HG02970 (cell line): ENCODE measurements at regions not wholly inside any gene's neighbourhood (a gene's known extent, or its start where the extent isn't known, plus 50 kb on each side); places are given as distances from the start of the nearest gene placed in this dataset.
"Not testable (repeated sequence)": the region's sequence is repeated elsewhere in the genome, so short reads cannot be mapped to it uniquely, and the experiment has no call there.

Source experiments
- ATAC-seq: cut with Tn5 transposase; IDR thresholded peaks from one replicate; pipeline ENCODE4 v1.9.1; 2021; ENCODE audit warnings: mild to moderate bottlenecking, moderate library complexity, moderate number of reproducible peaks; ENCODE audit not compliant: unreplicated experiment, low FRiP score

DNA sequence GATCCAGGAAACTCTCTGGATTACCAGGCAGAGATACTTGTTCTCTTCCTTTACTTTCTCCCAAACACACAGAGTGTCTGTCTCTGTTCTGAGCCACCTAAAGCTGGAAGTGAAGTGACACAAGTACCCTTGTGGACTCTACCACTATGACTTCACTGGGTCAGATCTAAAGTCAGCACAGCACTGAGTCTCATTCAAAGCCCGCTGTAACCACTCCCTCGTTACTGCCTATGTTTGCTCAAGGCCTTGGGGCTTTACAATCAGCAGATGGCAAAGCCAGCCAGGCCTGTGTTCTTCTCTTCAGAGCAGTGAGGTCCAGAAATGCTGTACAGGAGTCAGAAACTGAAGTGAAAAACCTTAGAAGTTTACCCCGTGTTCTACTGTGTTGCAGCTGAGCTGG is 588.3 kb upstream of the SEMA6D start:
- ATAC-seq: no peak

DNA sequence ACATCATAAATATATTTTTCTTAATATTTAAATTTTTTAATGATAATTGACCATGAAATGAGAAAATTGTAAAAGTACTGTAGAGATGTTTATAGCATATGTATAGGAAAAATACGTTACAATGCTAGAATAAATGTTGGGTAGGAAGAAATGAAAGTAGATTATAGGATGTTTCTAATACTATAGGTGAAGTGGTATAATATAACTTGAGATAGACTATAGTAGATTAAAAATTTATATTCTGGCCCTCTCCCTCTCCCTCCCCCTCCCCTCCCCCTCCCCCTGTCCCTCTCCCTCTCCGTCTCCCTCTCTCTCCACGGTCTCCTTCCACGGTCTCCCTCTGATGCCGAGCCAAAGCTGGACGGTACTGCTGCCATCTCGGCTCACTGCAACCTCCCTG is 585.9 kb upstream of the SEMA6D start:
- not testable (repeated sequence) for ATAC-seq

DNA sequence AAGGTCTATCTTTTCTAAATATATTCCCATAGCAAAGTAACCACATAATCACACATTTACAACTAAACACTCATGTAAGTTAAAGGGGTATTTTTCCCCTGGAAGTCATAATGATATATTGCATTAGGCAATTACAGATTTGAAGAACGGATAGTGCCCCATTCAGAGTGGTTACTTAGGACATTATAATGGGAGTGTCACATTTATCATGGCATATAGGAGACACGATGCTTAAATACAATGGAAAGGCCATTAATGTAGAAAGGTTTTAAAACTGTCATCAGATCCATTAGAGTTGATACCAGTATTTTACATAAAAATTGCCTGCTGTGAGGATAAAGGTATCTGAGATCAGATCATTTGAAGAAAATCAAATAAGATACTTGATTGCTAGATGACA is 582.0 kb upstream of the SEMA6D start:
- ATAC-seq: no peak

DNA sequence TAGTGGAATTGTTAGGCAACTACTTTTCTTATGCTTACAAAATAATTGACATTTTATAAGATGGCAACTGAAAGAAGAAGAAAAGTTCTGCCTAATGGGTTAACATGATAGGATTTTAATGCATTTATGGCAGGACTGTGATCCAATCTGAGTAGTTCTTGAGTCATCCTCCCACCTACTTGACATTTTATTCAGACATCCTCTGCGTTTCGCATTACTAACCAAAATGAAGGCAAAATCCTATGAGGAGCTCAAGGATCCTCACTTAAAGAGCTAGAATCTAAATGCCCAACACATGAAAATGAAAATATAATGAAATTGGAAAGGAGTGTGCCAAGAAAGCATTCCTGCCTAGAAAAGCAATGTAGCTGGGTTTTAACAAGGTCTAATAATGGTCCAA is 581.1 kb upstream of the SEMA6D start:
- ATAC-seq: no peak

DNA sequence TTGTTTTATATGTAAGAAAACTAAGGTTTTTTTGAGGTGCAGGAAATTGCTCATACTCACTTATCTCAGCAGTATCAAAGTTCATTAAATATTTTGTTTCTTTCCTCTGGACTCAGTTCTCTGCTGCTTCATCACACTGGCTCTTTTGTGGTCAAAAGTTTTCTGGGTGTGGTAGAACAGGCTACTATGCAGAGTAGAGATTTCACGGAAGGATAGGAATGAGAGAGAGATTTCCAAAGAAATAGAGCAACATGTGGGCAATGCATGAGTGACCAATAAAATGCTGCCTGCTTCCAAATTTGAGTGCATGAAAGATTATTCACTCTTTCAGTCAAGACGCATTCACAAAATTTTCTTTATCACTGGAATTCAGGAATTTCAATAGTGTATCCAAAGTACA is 577.3 kb upstream of the SEMA6D start:
- ATAC-seq: no peak

DNA sequence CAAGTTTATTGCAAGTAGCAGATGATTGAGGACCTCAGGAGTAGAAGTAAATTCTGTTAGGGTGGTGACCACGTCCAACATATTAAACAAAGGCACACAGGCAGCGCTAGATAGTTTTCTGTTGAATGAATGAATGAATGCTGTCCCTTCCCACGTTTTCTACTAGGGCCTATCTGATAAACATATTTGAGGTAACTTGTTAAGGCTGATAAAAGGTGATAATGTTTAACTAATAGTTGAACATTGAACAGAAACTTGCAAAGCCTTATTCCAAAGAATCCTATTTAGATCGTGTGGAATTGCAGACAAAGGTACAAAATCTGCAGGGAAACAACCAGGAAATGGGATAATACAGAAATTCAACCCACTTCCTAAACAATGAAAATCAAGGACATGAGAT is 559.5 kb upstream of the SEMA6D start:
- no peak for ATAC-seq

DNA sequence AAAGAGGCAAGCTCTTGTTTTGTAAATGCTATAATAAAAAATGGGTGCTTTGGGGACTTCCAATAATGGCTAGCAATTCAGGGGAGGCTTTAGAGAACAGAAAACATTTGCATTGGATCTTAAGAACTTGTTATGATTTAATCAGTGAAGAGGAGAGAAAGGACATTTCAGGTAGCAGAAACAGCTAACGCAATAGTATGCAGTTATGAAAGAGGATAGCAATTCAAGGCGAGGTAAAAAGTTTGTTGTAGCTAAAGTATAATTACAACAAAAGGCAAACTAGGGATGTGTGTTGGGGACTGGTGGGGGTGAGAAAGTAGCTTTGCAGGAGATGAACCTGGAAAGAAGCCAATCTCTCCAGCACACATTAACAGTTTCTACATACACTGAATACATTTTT is 558.7 kb upstream of the SEMA6D start:
- no peak for ATAC-seq

DNA sequence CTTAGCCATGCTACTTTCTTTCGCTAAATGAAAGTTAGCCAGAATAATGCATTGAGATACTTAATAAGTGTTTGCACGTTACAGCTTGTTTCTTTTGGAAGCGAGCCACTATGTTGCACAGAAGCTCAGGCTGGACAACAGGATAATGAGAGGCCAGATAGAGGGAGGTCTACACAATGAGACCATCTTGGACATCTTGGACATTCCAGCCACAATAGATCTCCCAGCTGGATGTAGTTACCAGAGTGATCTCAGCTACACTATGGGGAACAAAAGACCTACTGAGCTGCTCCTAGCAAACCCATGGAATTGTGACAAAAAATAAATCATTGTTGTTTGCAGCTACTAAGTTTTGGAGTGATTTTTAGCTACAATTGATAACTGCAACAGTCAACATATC is 540.1 kb upstream of the SEMA6D start:
- ATAC-seq: no peak

DNA sequence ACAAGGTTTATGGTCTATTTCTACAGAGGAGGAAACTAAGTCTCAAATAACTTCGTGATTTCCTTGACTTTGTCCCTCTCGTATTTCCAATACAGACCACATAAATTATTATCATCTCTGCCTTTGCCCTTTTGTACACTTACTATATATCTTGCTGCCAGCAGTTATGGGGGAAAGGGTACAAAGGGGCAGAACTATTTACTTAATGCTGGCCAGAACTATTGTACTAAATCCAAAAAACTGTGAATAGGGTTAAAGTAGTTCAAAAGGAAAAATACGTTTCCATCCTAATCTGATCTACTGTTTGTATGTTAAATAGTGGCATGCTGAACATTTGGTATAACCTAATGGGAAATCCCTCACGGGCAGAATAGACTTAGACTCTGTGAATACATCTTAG is 537.3 kb upstream of the SEMA6D start:
- ATAC-seq: no peak

DNA sequence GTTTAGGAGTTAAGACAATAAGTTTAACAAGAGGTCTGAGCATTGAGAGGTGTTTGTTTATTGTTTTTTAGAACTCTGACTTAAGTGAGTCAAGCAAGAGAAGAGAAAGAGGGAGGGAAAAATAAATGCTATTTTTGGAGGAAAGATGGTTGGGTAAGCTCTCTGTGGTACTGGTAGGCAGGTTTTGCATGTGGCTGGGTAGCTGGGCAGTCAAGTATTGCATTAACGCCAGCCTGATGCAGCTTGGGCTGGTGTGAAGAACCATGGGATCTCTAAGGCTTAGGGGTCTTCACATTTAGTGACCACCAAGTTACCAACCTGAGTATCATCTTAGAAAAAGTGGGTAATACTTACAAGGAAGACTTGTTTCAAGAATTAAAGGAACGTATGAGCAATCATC is 534.5 kb upstream of the SEMA6D start:
- ATAC-seq: no peak

DNA sequence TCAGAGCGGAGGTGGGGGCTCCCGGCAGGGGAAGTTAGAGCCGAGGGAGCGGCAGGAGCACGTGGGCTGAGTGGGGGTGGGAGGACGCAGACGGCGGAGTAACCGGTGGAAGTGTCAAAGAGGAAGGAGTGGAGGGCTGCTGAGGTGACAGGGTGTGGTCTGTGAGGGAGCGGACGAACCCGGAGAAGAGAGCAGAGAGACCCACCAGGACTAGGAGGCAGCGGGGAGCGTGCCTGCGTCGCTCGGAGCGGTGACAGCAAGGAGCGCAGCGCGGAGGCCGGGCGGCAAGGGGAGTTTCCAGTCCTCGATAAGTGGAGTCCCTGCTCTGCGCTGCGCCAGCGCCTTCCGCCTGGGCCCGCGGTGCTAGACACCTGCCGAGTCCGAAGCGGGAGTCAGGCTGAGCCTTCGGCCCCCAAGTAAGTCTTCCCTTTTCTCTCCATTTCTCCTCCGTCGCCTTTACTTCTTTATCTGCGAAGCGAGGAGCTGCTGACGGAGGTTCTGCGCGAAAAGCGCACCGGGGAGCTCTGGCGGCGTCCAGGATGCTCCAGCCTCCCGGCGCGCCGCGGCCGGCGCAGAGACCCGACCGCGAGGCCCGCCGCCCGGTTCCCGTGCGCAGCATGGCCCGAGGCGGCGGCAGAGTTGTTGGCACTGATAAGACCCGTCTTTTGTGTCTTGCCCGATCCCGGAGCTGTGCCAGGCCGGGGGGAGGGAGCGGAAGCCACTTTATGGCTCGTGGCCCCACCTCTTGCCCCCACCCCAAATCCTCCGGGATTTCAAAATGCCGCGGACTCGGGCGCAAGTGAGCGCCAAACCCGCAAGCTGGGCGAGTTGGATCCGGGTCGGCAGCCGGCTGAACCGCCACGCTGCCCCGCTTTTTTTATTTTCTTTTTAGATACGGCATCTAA is 533.0 kb upstream of the SEMA6D start:
- ATAC-seq: no peak

DNA sequence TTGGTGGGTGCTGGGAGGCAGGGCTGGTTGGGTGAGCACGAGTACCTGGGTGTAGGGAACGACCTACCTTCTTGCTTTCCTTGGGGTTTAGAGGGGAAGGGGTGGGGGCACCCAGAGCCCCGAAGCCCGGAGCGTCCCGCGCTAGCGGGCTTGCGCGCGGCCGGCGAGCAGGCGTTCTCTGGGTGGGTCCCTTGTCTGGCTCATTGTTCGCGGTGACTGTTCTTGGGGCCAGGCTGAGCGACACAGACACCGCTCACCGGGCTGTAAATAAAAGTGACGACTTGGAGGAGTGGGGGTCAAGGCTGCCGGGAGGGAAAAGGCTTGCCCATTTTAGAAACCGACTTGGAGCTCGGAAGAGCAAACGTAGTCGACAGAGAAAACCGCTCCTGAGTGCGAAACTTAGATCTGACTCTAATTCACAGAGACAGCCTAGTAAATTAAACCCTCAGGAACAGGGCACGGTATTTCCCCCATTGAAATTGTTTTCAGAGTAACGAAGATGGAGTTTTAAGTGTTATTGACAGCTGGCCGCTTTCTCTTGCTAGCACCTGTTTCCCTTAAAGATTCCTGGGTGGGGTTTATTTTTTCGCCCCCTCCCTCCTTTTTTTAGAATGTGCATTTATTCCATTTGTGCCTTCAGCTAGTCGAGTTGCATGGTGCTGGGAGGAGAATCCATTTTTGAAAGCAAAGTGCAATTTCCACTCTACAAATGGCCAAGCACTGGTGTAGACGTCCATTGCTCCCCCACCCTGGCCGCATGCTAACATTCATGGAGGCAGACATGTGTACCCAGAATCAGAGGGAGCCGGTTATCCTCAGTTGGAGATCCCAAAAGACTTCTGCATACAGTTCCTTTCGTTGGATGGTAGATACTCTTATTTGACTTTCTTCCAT is 532.1 kb upstream of the SEMA6D start:
- no peak for ATAC-seq

DNA sequence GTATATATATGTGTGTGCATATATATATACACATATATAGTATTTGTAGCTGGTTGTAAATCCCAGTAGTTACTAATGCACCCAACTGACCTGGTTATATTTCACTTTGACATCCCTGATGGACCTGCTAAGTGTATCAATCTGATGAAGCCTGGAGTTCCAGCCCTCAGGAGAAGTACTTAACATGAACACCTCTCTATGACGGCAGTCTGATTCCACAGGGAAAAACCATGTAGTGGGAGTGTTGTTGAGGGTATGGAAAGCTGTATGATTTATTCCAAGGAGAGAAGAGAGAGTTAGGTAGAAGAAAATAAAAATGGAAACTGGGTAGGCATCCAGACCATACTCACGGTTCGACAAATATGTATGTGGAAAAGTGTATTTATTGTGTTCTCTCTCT is 531.2 kb upstream of the SEMA6D start:
- no peak for ATAC-seq

DNA sequence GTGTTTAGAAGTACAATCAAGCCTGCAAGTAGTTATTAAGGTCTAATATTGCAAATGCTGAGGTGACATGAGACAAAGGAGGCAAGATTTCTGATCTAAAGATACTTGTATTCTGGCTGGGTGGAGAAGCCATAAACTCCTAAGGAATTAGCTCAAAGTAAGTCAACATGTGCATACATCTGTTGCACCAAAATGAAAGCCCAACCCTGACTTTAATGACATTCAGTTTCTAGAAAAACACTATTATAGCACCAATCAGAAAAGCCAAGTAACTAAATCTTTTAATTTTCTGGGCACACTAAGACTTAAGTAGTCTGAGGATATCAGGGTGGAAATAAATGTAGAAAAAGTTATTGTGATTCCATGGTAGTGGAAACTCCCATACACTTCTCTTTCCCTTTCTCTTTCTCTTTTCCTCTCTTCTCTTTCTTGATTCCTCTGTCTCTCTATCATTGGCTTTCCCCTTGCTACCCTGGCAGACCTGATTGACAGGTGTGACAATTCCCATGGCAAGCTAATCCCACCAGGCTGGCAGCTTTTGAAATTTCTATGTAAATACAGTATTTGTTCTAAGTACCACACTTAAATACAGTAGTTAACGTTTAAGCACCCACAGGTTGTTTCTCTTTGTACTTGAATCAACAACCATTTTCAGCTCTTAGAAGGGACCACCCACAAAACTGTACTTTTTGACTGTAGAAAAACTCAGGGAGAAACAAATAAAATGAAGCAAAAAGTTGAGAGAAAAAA is 528.4 kb upstream of the SEMA6D start:
- no peak for ATAC-seq

DNA sequence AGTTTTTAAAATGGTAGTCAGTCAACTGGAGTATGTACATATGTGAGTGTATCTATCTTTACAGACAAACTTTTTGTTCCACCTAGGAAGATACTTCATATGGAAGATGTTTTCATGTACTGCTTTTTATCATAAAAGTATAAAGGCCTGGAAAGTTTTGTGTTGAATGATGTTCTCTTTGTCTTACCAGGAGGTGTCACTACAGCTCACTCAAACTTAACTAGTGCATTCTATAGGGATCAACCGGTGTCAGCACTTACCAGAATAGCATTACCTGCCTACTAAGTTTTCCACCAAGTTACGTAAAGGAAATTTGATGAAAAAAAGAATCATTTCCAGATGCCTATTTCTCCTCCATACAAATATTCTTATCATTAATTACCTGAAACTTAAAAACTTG is 522.6 kb upstream of the SEMA6D start:
- no peak for ATAC-seq

DNA sequence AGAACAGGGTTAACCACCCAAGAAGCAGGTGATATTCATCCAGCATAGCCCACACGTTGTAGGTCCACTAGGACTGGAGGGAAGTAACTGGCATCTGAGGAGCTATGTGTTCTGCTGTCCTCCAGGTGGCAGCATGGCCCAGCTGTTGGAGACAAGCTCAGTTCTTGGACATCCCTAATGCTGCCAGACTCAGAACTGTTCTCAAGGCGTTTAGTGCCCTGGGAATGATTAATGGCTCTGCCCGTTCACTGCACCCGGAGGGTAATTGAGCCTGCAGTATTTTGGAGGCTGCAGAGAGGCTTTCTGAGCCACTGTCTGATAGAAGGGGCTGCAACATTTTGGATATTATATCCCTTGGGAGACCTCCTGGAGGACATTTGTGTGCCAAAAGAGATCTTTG is 521.3 kb upstream of the SEMA6D start:
- no peak for ATAC-seq

DNA sequence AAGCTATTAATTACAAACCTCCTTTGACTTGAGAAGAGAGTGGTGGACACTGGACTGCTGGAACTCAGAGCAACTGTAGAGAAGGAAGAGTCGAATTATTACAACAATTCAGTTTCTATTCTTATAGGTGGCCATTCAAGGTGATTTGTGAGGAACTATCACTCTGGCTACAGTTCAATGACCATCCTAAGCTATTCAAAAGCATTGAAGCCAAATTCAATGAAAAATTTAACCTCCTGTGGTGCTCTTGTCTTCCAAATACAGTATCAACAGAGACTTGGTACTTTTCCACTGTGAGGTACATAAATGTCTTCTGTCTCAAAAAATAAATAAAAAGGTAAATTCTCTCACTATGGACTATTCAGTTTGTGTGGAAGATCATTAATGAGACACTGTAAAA is 513.3 kb upstream of the SEMA6D start:
- ATAC-seq: no peak

DNA sequence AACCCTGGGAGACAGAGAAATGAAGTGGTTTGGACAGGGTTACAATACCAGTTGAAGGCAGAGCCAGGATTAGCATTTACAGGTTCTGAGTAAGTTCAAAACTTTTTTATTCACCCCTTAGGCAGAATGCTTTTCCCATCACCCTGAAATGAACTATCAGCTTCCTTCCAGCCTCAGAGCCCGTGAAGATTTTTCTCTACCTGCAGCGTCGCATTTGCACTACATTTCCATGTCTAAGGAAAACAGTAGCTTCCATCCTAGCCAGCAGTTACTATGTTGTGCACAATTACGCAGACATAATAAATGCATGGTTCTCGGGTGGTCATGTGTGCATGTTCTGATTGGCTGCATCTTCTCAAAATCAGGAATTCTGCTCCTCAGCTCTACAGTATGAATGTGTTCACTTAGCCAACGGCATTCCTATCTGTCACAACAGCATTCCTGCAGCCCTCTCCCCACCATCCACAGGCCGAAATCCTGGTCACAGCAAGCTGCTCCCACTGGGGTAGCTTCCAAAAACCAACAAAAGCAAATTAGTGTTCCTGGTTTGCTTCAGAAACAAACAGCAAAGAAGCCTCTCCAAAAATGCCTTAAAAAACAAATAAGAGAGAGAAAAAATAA is 510.8 kb upstream of the SEMA6D start:
- no peak for ATAC-seq

DNA sequence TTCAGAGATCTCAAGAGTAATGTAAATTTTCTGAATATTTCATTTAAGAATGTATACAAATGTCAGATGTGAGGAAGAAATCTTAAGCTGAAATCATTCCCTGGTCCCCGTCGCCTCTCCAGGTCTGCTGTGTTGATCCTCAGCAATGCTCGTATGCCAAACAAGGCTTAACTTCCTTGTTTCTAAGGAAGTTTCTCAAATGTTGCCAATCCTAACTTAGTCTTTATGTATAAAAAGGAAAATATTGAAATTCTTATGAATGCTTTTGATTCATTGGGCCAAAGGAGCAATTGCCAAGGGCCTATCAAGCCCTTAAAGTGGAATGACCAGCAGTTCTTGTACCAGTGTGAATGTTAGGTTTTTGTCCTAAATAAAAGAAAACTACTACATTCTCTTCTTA is 507.7 kb upstream of the SEMA6D start:
- ATAC-seq: no peak

DNA sequence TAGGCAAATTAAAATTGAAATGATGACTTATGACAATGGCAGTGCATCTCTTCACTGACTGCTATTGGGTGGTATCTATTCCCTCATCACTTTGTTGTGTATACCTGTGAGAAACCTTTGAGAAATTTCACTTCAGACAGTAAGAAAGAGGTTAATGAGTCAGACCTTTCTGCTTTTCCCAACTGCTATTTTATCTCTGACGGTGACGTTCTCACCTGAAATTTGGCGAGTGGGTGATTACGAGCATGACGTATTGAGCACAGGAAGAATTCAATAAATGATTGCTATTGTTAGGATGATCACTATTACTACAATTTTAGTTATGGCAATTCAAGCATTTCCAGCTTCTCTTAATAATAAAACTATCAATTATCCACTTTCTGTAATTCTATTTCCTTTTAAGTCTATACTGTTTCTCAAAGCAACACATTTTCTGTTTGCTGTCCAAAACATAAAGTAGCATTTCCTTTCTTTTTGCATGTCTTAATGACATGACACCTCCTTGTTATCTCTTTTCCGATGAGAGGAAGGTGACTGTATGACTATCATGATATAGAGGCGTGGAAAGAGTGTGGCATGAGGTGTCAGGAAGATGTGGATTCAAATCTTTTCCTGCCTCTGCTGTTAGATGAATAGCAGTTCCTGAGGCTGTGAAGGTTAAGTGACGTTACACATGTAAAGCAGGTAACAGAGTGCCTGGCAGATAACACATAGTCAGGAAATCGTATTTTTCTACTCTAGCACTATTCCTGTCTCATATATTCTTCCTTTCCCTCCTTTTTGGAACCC is 504.9 kb upstream of the SEMA6D start:
- no peak for ATAC-seq
